Panc1 (cell line): ENCODE measurements at regions not wholly inside any gene's neighbourhood (a gene's known extent, or its start where the extent isn't known, plus 50 kb on each side); places are given as distances from the start of the nearest gene placed in this dataset.

ENCODE experiments used
- POLR2AphosphoS5 ChIP-seq: IDR thresholded peaks from 2 replicates; pipeline ENCODE4 v1.6.1; 2012; ENCODE audit warnings: mild to moderate bottlenecking, low read depth, low read length, moderate library complexity
- SIN3A ChIP-seq: IDR thresholded peaks from 2 replicates; pipeline ENCODE4 v1.6.1; 2012; ENCODE audit warnings: low read depth, mild to moderate bottlenecking, low read length, moderate library complexity, borderline replicate concordance; ENCODE audit not compliant: insufficient read depth
- TF ChIP-seq, protein P1 (sequence below): fragments of 450-650 bp; IDR thresholded peaks from 2 replicates; pipeline ENCODE4 v1.5.1; 2017; ENCODE audit warnings: mild to moderate bottlenecking
- TF ChIP-seq, protein P2 (sequence below), 2 experiments: IDR thresholded peaks; 2 replicates each; pipeline ENCODE4 v1.6.1; 2011 to 2012; ENCODE audit warnings: low read depth in 2 of 2, control low read depth in 1 of 2, low read length in 1 of 2, mild to moderate bottlenecking in 1 of 2, moderate library complexity in 1 of 2; ENCODE audit not compliant: insufficient read depth in 1 of 2

DNA sequence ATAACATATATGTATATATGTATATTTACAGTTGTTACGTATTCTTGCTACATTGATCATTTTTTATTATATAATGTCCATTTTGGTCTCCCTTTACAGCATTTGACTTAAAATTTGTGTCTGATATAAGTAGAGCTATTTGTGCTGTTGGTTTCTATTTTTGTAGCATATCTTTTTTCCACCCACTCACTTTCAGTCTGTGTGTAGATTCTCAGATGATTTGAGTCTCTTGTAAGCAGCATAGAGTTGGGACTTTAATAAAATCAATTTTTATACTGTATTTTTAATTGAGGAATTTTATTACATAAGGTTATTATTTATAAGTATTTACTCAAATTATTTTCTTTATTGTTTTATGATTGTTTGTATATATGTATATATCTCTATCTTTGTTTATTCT lies 1293.7 kb downstream of the TMEM121 start:
- TF ChIP-seq, protein P1, sequence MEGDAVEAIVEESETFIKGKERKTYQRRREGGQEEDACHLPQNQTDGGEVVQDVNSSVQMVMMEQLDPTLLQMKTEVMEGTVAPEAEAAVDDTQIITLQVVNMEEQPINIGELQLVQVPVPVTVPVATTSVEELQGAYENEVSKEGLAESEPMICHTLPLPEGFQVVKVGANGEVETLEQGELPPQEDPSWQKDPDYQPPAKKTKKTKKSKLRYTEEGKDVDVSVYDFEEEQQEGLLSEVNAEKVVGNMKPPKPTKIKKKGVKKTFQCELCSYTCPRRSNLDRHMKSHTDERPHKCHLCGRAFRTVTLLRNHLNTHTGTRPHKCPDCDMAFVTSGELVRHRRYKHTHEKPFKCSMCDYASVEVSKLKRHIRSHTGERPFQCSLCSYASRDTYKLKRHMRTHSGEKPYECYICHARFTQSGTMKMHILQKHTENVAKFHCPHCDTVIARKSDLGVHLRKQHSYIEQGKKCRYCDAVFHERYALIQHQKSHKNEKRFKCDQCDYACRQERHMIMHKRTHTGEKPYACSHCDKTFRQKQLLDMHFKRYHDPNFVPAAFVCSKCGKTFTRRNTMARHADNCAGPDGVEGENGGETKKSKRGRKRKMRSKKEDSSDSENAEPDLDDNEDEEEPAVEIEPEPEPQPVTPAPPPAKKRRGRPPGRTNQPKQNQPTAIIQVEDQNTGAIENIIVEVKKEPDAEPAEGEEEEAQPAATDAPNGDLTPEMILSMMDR: no peak
- TF ChIP-seq POLR2AphosphoS5 (no peak), SIN3A (no peak)
- TF ChIP-seq, protein P2, sequence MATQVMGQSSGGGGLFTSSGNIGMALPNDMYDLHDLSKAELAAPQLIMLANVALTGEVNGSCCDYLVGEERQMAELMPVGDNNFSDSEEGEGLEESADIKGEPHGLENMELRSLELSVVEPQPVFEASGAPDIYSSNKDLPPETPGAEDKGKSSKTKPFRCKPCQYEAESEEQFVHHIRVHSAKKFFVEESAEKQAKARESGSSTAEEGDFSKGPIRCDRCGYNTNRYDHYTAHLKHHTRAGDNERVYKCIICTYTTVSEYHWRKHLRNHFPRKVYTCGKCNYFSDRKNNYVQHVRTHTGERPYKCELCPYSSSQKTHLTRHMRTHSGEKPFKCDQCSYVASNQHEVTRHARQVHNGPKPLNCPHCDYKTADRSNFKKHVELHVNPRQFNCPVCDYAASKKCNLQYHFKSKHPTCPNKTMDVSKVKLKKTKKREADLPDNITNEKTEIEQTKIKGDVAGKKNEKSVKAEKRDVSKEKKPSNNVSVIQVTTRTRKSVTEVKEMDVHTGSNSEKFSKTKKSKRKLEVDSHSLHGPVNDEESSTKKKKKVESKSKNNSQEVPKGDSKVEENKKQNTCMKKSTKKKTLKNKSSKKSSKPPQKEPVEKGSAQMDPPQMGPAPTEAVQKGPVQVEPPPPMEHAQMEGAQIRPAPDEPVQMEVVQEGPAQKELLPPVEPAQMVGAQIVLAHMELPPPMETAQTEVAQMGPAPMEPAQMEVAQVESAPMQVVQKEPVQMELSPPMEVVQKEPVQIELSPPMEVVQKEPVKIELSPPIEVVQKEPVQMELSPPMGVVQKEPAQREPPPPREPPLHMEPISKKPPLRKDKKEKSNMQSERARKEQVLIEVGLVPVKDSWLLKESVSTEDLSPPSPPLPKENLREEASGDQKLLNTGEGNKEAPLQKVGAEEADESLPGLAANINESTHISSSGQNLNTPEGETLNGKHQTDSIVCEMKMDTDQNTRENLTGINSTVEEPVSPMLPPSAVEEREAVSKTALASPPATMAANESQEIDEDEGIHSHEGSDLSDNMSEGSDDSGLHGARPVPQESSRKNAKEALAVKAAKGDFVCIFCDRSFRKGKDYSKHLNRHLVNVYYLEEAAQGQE (IDR thresholded peaks at IDR 0.05; ENCODE audit: insufficient read depth in 1 of 2, low read depth in 2 of 2, low read length in 1 of 2): no peak
